ENCODE measurements at regions not wholly inside any gene's neighbourhood (a gene's known extent, or its start where the extent isn't known, plus 50 kb on each side); places are given as distances from the start of the nearest gene placed in this dataset.

DNA sequence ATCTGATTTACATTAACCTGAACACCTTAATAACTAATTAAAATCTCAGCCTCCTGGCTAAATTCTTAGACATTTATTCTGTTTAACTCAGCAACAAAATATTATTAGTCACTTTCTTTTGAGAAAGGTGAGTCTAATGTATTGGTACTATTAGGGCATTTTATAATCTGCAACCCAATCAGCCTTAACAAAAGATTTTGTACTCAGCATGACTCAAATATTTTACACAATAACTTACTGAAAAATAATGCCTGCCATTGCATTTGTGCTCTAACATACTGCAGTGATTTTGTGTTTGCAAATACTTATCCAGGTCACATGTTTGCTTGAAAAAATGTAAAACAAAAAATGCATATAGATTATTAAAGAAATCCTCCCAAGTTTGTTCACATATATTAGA is 1129.9 kb downstream of the TAF11L14 start:
- TF ChIP-seq POLR2A (IDR thresholded peaks at IDR 0.05; ENCODE audit: low read depth, low read length) (no peak), TAF1 (IDR thresholded peaks at IDR 0.05; ENCODE audit: borderline replicate concordance, low read depth, low read length) (no peak)

All from GM12892 (cell line).